Memory B cell (primary cell): ENCODE measurements at regions not wholly inside any gene's neighbourhood (a gene's known extent, or its start where the extent isn't known, plus 50 kb on each side); places are given as distances from the start of the nearest gene placed in this dataset.
"Not testable (repeated sequence)": the region's sequence is repeated elsewhere in the genome, so short reads cannot be mapped to it uniquely, and the experiment has no call there.

ENCODE experiments used
- ATAC-seq: fragments of 150-1000 bp; cut with Tn5 transposase; 2 replicates; pipeline ENCODE4 v1.10.0; 2021; ENCODE audit warnings: low read depth, mild to moderate bottlenecking, moderate library complexity
- DNase-seq, 2 donors: peaks; one replicate each; pipeline ENCODE4 v3.0.0; 2022; ENCODE audit warnings: low spot score in 2 of 2
- H3K27ac Mint-ChIP-seq: one replicate; pipeline ENCODE4 v1.8.0; 2022; ENCODE audit warnings: mild to moderate bottlenecking, moderate library complexity, mixed read lengths
- H3K27me3 Mint-ChIP-seq: one replicate; pipeline ENCODE4 v1.8.0; 2022; ENCODE audit warnings: mixed read lengths
- H3K36me3 Mint-ChIP-seq: one replicate; pipeline ENCODE4 v1.8.0; 2022; ENCODE audit warnings: mild to moderate bottlenecking, mixed read lengths
- H3K4me1 Mint-ChIP-seq: one replicate; pipeline ENCODE4 v1.8.0; 2022; ENCODE audit warnings: mixed read lengths
- H3K4me3 Mint-ChIP-seq: one replicate; pipeline ENCODE4 v1.8.0; 2022; ENCODE audit warnings: mild to moderate bottlenecking, moderate library complexity, mixed read lengths
- H3K9me3 Mint-ChIP-seq: one replicate; pipeline ENCODE4 v1.8.0; 2022; ENCODE audit warnings: mixed read lengths

- DNase-seq (no peak), ATAC-seq (no peak)
- Mint-ChIP-seq H3K9me3 (peaks cover 2% of the 10 kb centered on the region), H3K27ac (no peak overlapping the region), H3K4me3 (no peak overlapping the region), H3K27me3 (peaks cover 16% of the 10 kb centered on the region), H3K4me1 (no peaks in the 10 kb centered on the region), H3K36me3 (peaks cover 3% of the 10 kb centered on the region)
These were observed 149.3 kb upstream of the ATP11B start for GRCh38 chr3:182644013-182644412.

DNA sequence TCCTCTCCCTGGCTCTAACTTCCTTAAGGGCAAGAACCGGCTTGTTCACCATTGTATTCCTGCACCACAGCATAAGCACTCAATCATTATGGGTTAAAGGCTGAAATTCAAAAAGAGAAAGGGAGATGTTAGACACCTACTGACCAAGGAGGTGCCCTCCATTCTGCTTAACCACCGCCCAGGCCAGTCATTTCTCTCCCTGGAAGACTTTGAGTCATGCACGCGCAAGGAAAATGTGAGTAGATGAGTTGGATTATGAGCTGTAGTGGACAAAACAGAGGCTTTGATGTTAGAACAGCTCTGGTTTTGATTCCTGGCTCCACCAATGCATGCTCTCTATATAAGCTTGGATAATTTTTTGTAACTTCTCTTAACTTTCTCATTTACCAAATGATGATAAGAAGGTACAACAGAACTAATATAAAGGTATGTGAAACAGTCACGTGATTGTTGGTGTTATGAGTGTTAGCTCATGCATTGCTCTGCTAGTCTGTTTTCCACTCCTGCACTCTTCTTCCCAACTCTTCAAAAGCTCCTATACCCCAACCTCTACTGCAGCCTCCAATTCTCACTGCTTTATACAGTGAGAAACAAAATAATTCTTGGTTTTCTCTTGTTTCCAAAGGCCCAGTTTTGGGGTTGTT lies 148.4 kb upstream of the ATP11B start:
- DNase-seq (no peak), ATAC-seq (no peak)
- H3K4me1 Mint-ChIP-seq, result no peaks in the 10 kb centered on the region

GRCh38 chr3:182650568-182651128 lies 142.7 kb upstream of the ATP11B start:
- Mint-ChIP-seq H3K4me3 (no peak overlapping the region), H3K27ac (no peak overlapping the region), H3K4me1 (no peaks in the 10 kb centered on the region), H3K9me3 (peaks cover 2% of the 10 kb centered on the region), H3K36me3 (no peaks in the 10 kb centered on the region), H3K27me3 (peaks cover 14% of the 10 kb centered on the region)
- DNase-seq (no peak), ATAC-seq (no peak)

More for the DNA sequence above, 148.4 kb upstream of the ATP11B start:
- H3K4me3 Mint-ChIP-seq, result no peak overlapping the region
- peaks cover 3% of the 10 kb centered on the region for H3K36me3 Mint-ChIP-seq
- peaks cover 2% of the 10 kb centered on the region for H3K9me3 Mint-ChIP-seq
- H3K27ac Mint-ChIP-seq, result no peak overlapping the region
- H3K27me3 Mint-ChIP-seq, result peaks cover 14% of the 10 kb centered on the region

- Mint-ChIP-seq H3K4me1 (no peaks in the 10 kb centered on the region), H3K27me3 (peaks cover 18% of the 10 kb centered on the region), H3K27ac (no peak overlapping the region), H3K9me3 (peaks cover 2% of the 10 kb centered on the region), H3K36me3 (no peaks in the 10 kb centered on the region), H3K4me3 (no peak overlapping the region)
- DNase-seq (no peak), ATAC-seq (no peak)
These were observed 141.8 kb upstream of the ATP11B start for GRCh38 chr3:182651461-182651860.

DNA sequence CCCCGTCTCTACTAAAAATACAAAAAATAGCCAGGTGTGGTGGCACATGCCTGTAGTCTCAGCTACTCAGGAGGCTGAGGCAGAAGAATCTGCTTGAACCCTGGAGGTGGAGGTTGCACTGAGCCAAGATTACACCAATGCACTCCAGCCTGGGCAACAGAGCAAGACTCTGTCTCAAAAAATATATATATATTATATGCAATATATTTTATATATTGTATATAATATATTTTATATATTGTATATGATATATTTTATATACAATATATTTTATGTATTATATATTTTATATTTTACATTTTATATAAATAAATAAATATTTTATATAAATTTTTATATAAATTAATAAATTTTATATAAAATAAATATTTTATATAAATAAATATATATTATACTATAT lies 140.2 kb upstream of the ATP11B start:
- not testable (repeated sequence) for H3K9me3 Mint-ChIP-seq, H3K27ac Mint-ChIP-seq, ATAC-seq, H3K36me3 Mint-ChIP-seq, DNase-seq, H3K4me3 Mint-ChIP-seq, H3K4me1 Mint-ChIP-seq
- peaks cover 18% of the 10 kb centered on the region for H3K27me3 Mint-ChIP-seq

DNA sequence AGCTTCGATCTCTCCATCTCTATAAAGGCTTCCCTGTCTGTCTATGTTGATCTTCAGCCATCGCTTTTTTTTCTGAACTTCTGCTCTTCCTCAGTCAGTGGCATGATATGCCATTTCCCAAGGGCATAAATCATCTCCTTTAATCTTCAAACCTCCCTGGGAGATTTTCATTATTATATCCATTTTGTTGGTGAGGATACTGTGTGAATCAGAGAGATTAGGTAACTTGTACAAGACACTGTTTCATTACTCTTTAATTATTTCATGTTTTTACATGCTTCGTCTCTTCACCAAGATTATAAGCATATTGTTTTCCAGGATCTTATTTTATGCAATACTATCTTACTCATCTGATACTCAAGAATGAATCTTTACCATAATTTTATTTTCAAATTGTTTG lies 124.8 kb upstream of the ATP11B start:
- H3K27ac Mint-ChIP-seq, result no peak overlapping the region
- no peaks in the 10 kb centered on the region for H3K4me1 Mint-ChIP-seq
- no peaks in the 10 kb centered on the region for H3K9me3 Mint-ChIP-seq
- no peak for DNase-seq
- H3K36me3 Mint-ChIP-seq, result peaks cover 2% of the 10 kb centered on the region
- no peak overlapping the region for H3K4me3 Mint-ChIP-seq
- no peak for ATAC-seq
- H3K27me3 Mint-ChIP-seq, result peaks cover 14% of the 10 kb centered on the region

GRCh38 chr3:182668974-182669373 lies 124.3 kb upstream of the ATP11B start:
- Mint-ChIP-seq H3K27ac (no peak overlapping the region), H3K9me3 (no peaks in the 10 kb centered on the region), H3K4me1 (no peaks in the 10 kb centered on the region), H3K4me3 (no peak overlapping the region), H3K36me3 (peaks cover 2% of the 10 kb centered on the region), H3K27me3 (peaks cover 15% of the 10 kb centered on the region)
- DNase-seq (no peak), ATAC-seq (no peak)

DNA sequence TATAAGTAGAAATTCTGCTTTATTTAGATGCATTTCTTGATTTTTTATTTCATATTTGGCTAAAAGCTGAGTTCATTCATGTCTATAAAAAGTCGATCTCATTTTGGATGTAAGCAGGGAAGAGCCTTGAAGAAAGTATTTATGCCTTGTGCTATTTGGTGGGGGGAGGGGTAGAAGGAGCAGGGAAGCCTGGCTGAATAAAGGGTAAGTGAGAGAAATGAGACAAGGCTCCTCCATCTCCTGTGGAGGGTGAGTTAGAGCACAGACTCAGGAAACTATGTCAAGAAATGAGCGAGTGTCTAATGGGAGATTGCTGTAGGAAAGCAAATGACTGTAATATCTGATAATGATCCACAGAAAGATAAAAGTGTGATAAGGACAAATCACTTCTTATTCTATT lies 121.8 kb upstream of the ATP11B start:
- no peaks in the 10 kb centered on the region for H3K4me1 Mint-ChIP-seq
- no peaks in the 10 kb centered on the region for H3K9me3 Mint-ChIP-seq
- H3K36me3 Mint-ChIP-seq, result peaks cover 2% of the 10 kb centered on the region
- no peak for ATAC-seq
- no peak overlapping the region for H3K27ac Mint-ChIP-seq
- H3K4me3 Mint-ChIP-seq, result no peak overlapping the region
- peaks cover 15% of the 10 kb centered on the region for H3K27me3 Mint-ChIP-seq
- no peak for DNase-seq

GRCh38 chr3:182671942-182672341 lies 121.4 kb upstream of the ATP11B start:
- no peaks in the 10 kb centered on the region for H3K9me3 Mint-ChIP-seq
- DNase-seq (no peak), ATAC-seq (no peak)
- peaks cover 2% of the 10 kb centered on the region for H3K36me3 Mint-ChIP-seq
- H3K27ac Mint-ChIP-seq, result no peak overlapping the region
- no peaks in the 10 kb centered on the region for H3K4me1 Mint-ChIP-seq
- H3K4me3 Mint-ChIP-seq, result no peak overlapping the region
- H3K27me3 Mint-ChIP-seq, result peaks cover 14% of the 10 kb centered on the region

GRCh38 chr3:182673336-182673735 lies 120.0 kb upstream of the ATP11B start:
- Mint-ChIP-seq H3K36me3 (peaks cover 2% of the 10 kb centered on the region), H3K4me1 (no peaks in the 10 kb centered on the region), H3K27me3 (peaks cover 12% of the 10 kb centered on the region), H3K4me3 (no peak overlapping the region), H3K27ac (no peak overlapping the region), H3K9me3 (no peaks in the 10 kb centered on the region)
- ATAC-seq, result no peak
- DNase-seq, result no peak

DNA sequence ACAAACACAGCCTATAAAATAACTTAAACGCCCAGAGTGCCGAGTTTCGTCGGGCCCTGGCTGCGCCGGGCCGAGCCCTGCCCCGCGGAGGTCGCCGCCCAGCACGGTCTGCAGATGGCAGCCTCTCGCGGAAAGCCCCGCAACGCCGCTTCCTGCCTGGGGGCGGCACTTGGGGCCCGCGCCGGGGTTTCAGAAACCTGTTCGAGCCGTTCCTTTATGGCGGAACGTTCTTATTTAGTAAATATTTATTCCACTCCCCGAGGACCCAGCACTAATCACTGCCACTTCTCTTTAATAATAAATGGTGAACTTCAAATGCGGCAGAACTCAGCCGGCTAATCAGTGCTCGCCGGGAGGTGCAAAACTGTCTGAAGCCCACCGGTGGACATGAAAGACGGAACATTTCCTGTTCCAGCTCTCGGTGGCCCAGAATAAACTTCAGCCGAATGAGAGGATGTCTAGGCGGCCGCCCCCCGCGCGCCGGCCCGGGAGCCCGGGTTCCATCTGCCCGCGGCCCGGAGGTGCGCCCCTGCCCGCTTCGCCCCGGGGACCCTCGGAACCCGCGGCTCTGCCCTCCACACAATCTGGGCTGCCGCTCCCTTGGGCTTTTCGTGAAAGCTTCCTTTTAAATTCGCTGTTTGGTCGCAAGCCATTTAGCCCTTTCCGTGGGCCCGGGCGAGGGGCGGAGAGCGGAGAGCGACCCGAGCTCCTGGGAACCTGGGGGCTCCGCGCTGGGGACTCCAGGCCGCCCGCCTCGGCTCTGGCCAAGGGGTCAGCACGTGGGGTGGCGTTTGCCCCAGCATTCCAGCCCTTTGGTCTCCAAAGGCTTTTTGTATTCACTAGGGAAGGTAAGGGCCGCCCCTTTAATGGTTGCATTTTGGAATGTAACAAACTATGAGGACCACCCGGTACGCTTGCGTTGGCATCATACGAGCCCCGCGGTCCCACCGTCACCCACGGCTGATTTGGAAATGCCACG lies 110.8 kb upstream of the ATP11B start:
- Mint-ChIP-seq H3K9me3 (no peaks in the 10 kb centered on the region), H3K4me1 (peaks cover 6% of the 10 kb centered on the region), H3K4me3 (peak overlapping the region; percentile 72), H3K36me3 (no peaks in the 10 kb centered on the region), H3K27me3 (peaks cover 2% of the 10 kb centered on the region), H3K27ac (peak overlapping the region; percentile 85)
- peak; percentile 69 for DNase-seq
- peak; percentile 95 for ATAC-seq

- DNase-seq, result peak; percentile 62 to 66
- peaks cover 2% of the 10 kb centered on the region for H3K27me3 Mint-ChIP-seq
These were observed 109.9 kb upstream of the ATP11B start for GRCh38 chr3:182683453-182683852.

DNA sequence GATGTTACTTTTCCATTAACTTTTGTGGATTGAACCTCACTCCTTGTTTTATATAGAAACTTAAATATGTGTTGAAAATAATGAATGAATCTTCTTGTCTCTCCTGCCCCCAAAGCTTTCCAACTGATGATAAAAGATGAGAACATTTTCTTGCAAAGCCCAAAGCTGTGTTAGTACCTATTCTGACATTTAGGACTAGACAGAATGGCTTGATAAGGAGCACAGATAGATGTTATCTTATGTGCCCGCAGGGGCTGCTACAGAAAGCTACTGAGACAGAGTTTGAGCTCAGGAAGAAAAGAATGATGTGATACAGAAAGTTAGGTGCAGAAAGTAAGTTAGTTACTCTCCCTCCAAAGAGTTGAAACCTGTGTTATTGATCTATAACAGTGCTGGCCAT lies 109.4 kb upstream of the ATP11B start:
- H3K27ac Mint-ChIP-seq, result peak overlapping the region; percentile 85
- H3K36me3 Mint-ChIP-seq, result no peaks in the 10 kb centered on the region
- peaks cover 6% of the 10 kb centered on the region for H3K4me1 Mint-ChIP-seq
- peaks cover 2% of the 10 kb centered on the region for H3K27me3 Mint-ChIP-seq
- ATAC-seq, result no peak
- H3K9me3 Mint-ChIP-seq, result no peaks in the 10 kb centered on the region
- no peak for DNase-seq
- no peak overlapping the region for H3K4me3 Mint-ChIP-seq

More at GRCh38 chr3:182683453-182683852, 109.9 kb upstream of the ATP11B start:
- Mint-ChIP-seq H3K4me1 (peaks cover 6% of the 10 kb centered on the region), H3K36me3 (no peaks in the 10 kb centered on the region), H3K27ac (peak overlapping the region; percentile 85), H3K4me3 (peak overlapping the region; percentile 72), H3K9me3 (no peaks in the 10 kb centered on the region)
- peak; percentile 54 for ATAC-seq
